ENCODE measurements at regions not wholly inside any gene's neighbourhood (a gene's known extent, or its start where the extent isn't known, plus 50 kb on each side); places are given as distances from the start of the nearest gene placed in this dataset.

- no peak for TF ChIP-seq CTCF (IDR thresholded peaks at IDR 0.05; ENCODE audit: low read length)
- TF ChIP-seq EZH2 (IDR thresholded peaks at IDR 0.05; ENCODE audit: borderline replicate concordance, low read length) = no peak
These were observed 278.4 kb downstream of the ZNF326 start for GRCh38 chr1:90273241-90273774.
